HEK293T (cell line): ENCODE measurements at regions not wholly inside any gene's neighbourhood (a gene's known extent, or its start where the extent isn't known, plus 50 kb on each side); places are given as distances from the start of the nearest gene placed in this dataset.

Source experiments
- CTCF ChIA-PET: fragments of 350-600 bp; formaldehyde crosslinking; extraction: SDS; loops from one replicate; lab custom pipeline; 2021; ENCODE audit warnings: antibody characterized with exemption, inconsistent platforms; lab: Yijun Ruan, JAX
- POLR2A ChIA-PET: fragments of 350-600 bp; formaldehyde crosslinking; extraction: SDS; loops from one replicate; lab custom pipeline; 2020; ENCODE audit warnings: antibody characterized with exemption, inconsistent platforms; lab: Yijun Ruan, JAX
- DNase-seq: peaks from one replicate; pipeline ENCODE4 v3.0.0; 2012; ENCODE audit warnings: mixed read lengths; ENCODE audit errors: extremely low spot score
- ARNT ChIP-seq: fragments of 450-650 bp; IDR thresholded peaks from 2 replicates; pipeline ENCODE4 v1.6.1; 2017; ENCODE audit warnings: mild to moderate bottlenecking
- BHLHE40 ChIP-seq: fragments of 450-650 bp; IDR thresholded peaks from 2 replicates; pipeline ENCODE4 v1.6.1; 2016; ENCODE audit warnings: mild to moderate bottlenecking, moderate library complexity, borderline replicate concordance
- CTBP1 ChIP-seq: fragments of 450-650 bp; IDR thresholded peaks from 2 replicates; pipeline ENCODE4 v1.6.1; 2016; ENCODE audit warnings: borderline replicate concordance
- ELF4 ChIP-seq: fragments of 450-650 bp; IDR thresholded peaks from 2 replicates; pipeline ENCODE4 v1.6.1; 2017; ENCODE audit warnings: antibody characterized with exemption
- FOXA1 ChIP-seq: fragments of 450-650 bp; IDR thresholded peaks from 2 replicates; pipeline ENCODE4 v1.6.1; 2016; ENCODE audit warnings: mild to moderate bottlenecking
- FOXK2 ChIP-seq: fragments of 450-650 bp; IDR thresholded peaks from 2 replicates; pipeline ENCODE4 v1.6.1; 2016; ENCODE audit warnings: mild to moderate bottlenecking
- FOXM1 ChIP-seq: fragments of 450-650 bp; IDR thresholded peaks from 2 replicates; pipeline ENCODE4 v1.6.1; 2017; ENCODE audit warnings: mild to moderate bottlenecking, borderline replicate concordance
- HDGF ChIP-seq: fragments of 450-650 bp; IDR thresholded peaks from 2 replicates; pipeline ENCODE4 v1.6.1; 2017; ENCODE audit warnings: antibody characterized with exemption, borderline replicate concordance
- L3MBTL2 ChIP-seq: fragments of 450-650 bp; conservative IDR thresholded peaks from 2 replicates; pipeline ENCODE4 v1.6.1; 2016; ENCODE audit warnings: mild to moderate bottlenecking
- LEF1 ChIP-seq: fragments of 450-650 bp; IDR thresholded peaks from 2 replicates; pipeline ENCODE4 v1.6.1; 2017; ENCODE audit warnings: mild to moderate bottlenecking, borderline replicate concordance
- NFRKB ChIP-seq: fragments of 450-650 bp; IDR thresholded peaks from 2 replicates; pipeline ENCODE4 v1.6.1; 2016; ENCODE audit warnings: mild to moderate bottlenecking, moderate library complexity
- PKNOX1 ChIP-seq: fragments of 450-650 bp; IDR thresholded peaks from 2 replicates; pipeline ENCODE4 v1.6.1; 2016
- SP1 ChIP-seq: fragments of 450-650 bp; IDR thresholded peaks from 2 replicates; pipeline ENCODE4 v1.6.1; 2017
- SUZ12 ChIP-seq: fragments of 450-650 bp; IDR thresholded peaks from 2 replicates; pipeline ENCODE4 v1.6.1; 2016; ENCODE audit warnings: mild to moderate bottlenecking
- TARDBP ChIP-seq: fragments of 450-650 bp; IDR thresholded peaks from 2 replicates; pipeline ENCODE4 v1.6.1; 2016
- ZNF384 ChIP-seq: fragments of 450-650 bp; IDR thresholded peaks from 2 replicates; pipeline ENCODE4 v1.6.1; 2016

GRCh38 chr4:114378305-114378903 lies 220.2 kb upstream of the UGT8 start:
- ChIA-PET CTCF (interaction anchor here (0.9 to 1.0 kb wide), 2 partner anchors 428 to 983 kb away, joined by 3 to 6 read pairs; no protein-coding TSS in a partner anchor), POLR2A (no interaction called here)
- TF ChIP-seq CTBP1 (no peak), FOXA1 (no peak), TARDBP (no peak), NFRKB (no peak), SP1 (no peak), ZNF384 (no peak), FOXK2 (no peak), ARNT (no peak), L3MBTL2 (no peak), HDGF (no peak), ELF4 (no peak)
- no peak for DNase-seq

- ChIA-PET POLR2A (no interaction called here), CTCF (interaction anchor here (1.5 kb wide), 1 partner anchor 313 kb away, joined by 3 read pairs; no protein-coding TSS in a partner anchor)
- DNase-seq, result no peak
- TF ChIP-seq SP1, result no peak
- TF ChIP-seq PKNOX1, result no peak
- TF ChIP-seq BHLHE40, result no peak
- no peak for TF ChIP-seq SUZ12
- no peak for TF ChIP-seq L3MBTL2
Observed at GRCh38 chr4:114383067-114383466, 215.5 kb upstream of the UGT8 start.

GRCh38 chr4:114383721-114384120 lies 214.9 kb upstream of the UGT8 start:
- no peak for DNase-seq
- CTCF ChIA-PET, result interaction anchor here (1.5 kb wide), 1 partner anchor 312 kb away, joined by 3 read pairs; no protein-coding TSS in a partner anchor
- TF ChIP-seq SUZ12, result no peak
- TF ChIP-seq ZNF384, result no peak
- TF ChIP-seq HDGF, result no peak
- no peak for TF ChIP-seq SP1
- POLR2A ChIA-PET, result no interaction called here

- DNase-seq, result no peak
- CTCF ChIA-PET, result interaction anchor here (0.6 to 0.7 kb wide), 4 partner anchors 317 to 991 kb away, joined by 3 to 8 read pairs (median 4); no protein-coding TSS in a partner anchor
- TF ChIP-seq ZNF384 (0 out of 2 replicates have a peak, but pooled peaks have one; percentile 59), BHLHE40 (no peak)
- POLR2A ChIA-PET, result no interaction called here
Observed at GRCh38 chr4:114384629-114385028, 214.0 kb upstream of the UGT8 start.

- TF ChIP-seq LEF1 (no peak), NFRKB (no peak), PKNOX1 (no peak), FOXA1 (no peak), L3MBTL2 (no peak), TARDBP (no peak), ARNT (no peak), ZNF384 (no peak), CTBP1 (no peak), SP1 (no peak), FOXK2 (no peak), HDGF (no peak), FOXM1 (no peak), BHLHE40 (no peak), ELF4 (no peak)
- POLR2A ChIA-PET, result no interaction called here
- CTCF ChIA-PET, result interaction anchor here (0.6 to 0.7 kb wide), 5 partner anchors 316 to 992 kb away, joined by 3 to 8 read pairs (median 3); no protein-coding TSS in a partner anchor
Observed at GRCh38 chr4:114385195-114385985, 213.2 kb upstream of the UGT8 start.

GRCh38 chr4:114386637-114387233 lies 211.9 kb upstream of the UGT8 start:
- DNase-seq, result peak; percentile 16
- no peak for TF ChIP-seq FOXA1
- no peak for TF ChIP-seq L3MBTL2
- peak; percentile 91 for TF ChIP-seq ZNF384
- CTCF ChIA-PET, result no interaction called here

More at GRCh38 chr4:114385195-114385985, 213.2 kb upstream of the UGT8 start:
- no peak for DNase-seq

GRCh38 chr4:114389070-114389685 lies 209.4 kb upstream of the UGT8 start:
- TF ChIP-seq ELF4 (no peak), SP1 (no peak), FOXM1 (no peak), FOXK2 (no peak), NFRKB (no peak)
- ChIA-PET POLR2A (no interaction called here), CTCF (no interaction called here)
- no peak for DNase-seq

More at GRCh38 chr4:114386637-114387233, 211.9 kb upstream of the UGT8 start:
- POLR2A ChIA-PET, result no interaction called here
